ENCODE measurements at regions not wholly inside any gene's neighbourhood (a gene's known extent, or its start where the extent isn't known, plus 50 kb on each side); places are given as distances from the start of the nearest gene placed in this dataset.
"Not testable (repeated sequence)": the region's sequence is repeated elsewhere in the genome, so short reads cannot be mapped to it uniquely, and the experiment has no call there.

DNA sequence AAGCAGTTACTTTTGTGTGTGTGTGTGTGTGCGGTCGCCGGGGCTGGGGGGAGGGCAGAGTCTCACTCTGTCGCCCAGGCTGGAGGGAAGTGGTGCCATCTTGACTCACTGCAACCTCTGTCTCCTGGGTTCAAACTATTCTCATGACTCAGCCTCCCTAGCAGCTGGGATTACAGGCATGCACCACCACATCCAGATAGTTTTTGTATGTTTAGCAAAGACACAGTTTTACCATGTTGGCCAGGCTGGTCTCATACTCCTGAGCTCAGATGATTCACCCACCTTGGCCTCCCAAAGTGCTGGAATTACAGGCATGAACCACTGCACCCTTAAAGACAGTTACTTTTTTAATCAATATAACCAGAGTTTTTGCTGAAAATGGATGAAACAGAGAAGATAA lies 207.0 kb downstream of the PTPRC start:
- H3K4me3 ChIP-seq (ENCODE audit: low read depth, low read length), result no peak overlapping the region
- TF ChIP-seq, protein P1, sequence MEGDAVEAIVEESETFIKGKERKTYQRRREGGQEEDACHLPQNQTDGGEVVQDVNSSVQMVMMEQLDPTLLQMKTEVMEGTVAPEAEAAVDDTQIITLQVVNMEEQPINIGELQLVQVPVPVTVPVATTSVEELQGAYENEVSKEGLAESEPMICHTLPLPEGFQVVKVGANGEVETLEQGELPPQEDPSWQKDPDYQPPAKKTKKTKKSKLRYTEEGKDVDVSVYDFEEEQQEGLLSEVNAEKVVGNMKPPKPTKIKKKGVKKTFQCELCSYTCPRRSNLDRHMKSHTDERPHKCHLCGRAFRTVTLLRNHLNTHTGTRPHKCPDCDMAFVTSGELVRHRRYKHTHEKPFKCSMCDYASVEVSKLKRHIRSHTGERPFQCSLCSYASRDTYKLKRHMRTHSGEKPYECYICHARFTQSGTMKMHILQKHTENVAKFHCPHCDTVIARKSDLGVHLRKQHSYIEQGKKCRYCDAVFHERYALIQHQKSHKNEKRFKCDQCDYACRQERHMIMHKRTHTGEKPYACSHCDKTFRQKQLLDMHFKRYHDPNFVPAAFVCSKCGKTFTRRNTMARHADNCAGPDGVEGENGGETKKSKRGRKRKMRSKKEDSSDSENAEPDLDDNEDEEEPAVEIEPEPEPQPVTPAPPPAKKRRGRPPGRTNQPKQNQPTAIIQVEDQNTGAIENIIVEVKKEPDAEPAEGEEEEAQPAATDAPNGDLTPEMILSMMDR (conservative IDR thresholded peaks at IDR 0.05; ENCODE audit: low read depth, low read length), result no peak
- DNase-seq (ENCODE audit: low read depth), result no peak

DNA sequence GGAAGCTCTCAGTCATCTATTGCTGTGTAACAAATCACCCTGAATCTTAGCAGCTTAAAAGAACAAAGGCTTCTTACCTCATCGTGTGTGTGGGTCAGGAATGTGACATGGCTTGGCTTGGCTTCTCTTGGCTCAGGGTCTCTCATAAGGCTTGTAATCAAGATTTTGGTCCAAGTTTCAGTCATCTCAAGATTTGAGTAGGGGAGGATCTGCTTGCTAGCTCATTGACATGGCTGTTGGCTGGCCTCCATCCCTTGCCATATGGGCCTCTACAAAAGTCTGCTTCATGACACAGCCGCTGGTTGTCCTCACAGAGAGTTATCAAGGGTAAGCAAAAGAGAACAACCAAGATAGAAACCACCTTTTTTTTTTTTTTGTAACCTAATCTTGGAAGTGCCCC lies 207.7 kb downstream of the PTPRC start:
- DNase-seq (ENCODE audit: low read depth), result no peak
- no peak overlapping the region for H3K4me3 ChIP-seq (ENCODE audit: low read depth, low read length)
- TF ChIP-seq, protein P1 (conservative IDR thresholded peaks at IDR 0.05; ENCODE audit: low read depth, low read length), result no peak

DNA sequence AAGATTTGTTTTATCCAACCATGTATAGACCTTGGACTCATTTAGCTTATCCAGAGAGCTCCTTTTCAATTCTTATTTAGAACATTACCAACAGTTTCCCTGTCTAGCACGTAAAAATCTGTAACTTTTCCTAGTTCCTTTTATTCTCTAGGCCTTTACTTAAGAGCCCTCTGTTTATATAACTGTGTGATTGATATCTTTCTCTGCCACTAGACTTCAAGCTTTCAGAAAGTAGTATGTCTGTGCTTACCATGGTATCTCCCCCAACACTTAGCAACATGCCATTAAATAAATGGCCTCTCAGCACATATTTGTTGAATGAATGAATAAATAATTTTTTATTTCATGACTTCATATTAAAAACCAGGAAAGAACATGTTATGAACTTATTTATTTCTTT lies 209.4 kb downstream of the PTPRC start:
- TF ChIP-seq, protein P1 (conservative IDR thresholded peaks at IDR 0.05; ENCODE audit: low read depth, low read length), result no peak
- no peak overlapping the region for H3K4me3 ChIP-seq (ENCODE audit: low read depth, low read length)
- DNase-seq (ENCODE audit: low read depth), result no peak

DNA sequence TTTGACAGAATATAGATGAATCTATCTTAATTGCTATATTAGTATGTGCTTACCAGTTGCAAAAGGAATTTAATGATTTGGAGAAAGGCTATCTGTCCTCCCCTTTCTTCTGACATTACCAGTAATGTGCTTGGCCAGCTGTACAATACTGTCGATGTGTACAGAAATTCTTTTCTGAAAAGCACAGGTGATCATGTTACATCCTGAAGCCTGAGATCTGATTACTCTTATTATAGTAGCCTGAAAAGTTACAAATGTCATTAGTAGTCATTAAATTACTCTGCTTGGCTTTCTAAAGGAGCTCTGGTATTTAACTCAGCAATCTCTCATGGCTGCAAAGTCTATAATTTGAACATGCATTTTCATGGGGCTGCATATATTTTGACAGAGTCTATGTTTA lies 209.8 kb downstream of the PTPRC start:
- DNase-seq (ENCODE audit: low read depth), result no peak
- TF ChIP-seq, protein P1 (conservative IDR thresholded peaks at IDR 0.05; ENCODE audit: low read depth, low read length), result no peak
- H3K4me3 ChIP-seq (ENCODE audit: low read depth, low read length), result no peak overlapping the region

DNA sequence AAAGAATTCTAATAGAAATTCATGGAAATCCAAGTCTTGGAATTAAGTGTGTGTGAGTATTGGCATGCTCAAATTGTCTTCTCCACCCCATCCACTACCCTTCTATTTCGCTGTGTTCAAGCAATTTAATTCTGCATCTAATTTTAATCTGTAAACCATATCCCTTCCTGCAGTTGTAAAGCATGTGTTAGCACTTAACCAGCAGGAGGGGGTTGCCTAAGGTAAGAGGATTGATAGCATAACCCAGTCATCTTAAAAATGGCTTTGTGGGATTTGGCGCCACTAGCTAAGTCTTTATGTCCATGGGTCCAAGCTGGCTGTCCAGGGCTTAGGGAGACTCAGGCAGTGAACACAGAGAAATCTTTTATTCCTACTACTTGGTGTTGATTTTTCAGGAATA lies 210.3 kb downstream of the PTPRC start:
- TF ChIP-seq, protein P1 (conservative IDR thresholded peaks at IDR 0.05; ENCODE audit: low read depth, low read length), result no peak
- DNase-seq (ENCODE audit: low read depth), result no peak
- no peak overlapping the region for H3K4me3 ChIP-seq (ENCODE audit: low read depth, low read length)

DNA sequence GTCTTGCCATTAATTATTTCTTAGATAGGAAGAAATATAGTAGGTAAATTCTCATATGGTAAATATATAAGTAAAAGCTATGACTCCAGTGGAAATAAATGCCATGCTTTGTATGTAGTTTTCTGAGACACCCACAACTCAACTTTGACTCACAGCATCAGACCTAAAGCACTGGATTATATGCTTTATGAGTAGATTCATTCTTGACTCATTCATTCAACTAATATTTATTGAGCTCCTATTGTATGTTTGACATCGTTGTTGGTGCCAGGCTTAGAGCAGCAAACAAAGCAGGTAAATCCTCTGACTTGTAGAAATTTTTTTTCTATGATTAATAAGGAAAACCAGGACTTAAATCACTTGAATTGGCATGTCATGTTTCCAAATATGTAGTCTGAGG lies 211.4 kb downstream of the PTPRC start:
- DNase-seq (ENCODE audit: low read depth), result no peak
- H3K4me3 ChIP-seq (ENCODE audit: low read depth, low read length), result no peak overlapping the region
- TF ChIP-seq, protein P1 (conservative IDR thresholded peaks at IDR 0.05; ENCODE audit: low read depth, low read length), result no peak

DNA sequence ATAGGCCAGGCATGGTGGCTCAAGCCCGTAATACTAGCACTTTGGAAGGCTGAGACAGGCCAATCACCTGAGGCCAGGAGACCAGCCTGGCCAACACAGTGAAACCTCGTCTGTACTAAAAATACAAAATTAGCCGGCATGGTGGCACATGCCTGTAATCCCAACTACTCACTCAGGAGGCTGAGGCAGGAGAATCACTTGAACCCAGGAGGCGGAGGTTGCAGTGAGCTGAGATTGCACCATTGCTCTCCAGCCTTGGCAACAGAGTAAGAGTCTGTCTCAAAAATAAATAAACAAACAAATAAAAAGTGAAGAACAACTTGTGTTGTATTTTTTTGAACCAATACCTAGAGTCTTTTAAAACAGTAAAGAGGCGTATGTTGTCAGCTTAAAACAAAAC lies 212.1 kb downstream of the PTPRC start:
- H3K4me3 ChIP-seq (ENCODE audit: low read depth, low read length); DNase-seq (ENCODE audit: low read depth): not testable (repeated sequence)

DNA sequence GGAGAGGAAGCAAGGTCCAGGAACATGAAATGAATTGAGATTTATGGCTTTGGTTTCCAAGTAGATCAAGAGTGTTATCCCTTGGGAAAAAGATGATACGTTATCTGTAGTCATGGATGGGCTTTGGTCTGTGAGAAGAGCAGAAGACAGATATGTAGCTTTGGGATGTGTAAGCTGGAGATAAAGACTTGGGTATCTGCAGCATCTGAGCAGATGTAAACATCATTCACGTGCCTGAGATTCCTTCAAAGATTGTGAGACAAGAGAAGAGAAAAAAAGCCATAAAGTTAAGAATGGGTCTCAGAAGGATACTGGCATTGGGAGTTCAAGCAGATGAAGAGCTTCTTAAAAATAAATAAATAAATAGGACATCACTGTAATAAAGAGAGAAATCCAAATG lies 217.8 kb downstream of the PTPRC start:
- no peak overlapping the region for H3K4me3 ChIP-seq (ENCODE audit: low read depth, low read length)
- DNase-seq (ENCODE audit: low read depth), result no peak
- TF ChIP-seq, protein P1 (conservative IDR thresholded peaks at IDR 0.05; ENCODE audit: low read depth, low read length), result no peak

Measured in epithelial cell of proximal tubule (primary cell).